Breast epithelium (tissue), 3 donors: ENCODE measurements at regions not wholly inside any gene's neighbourhood (a gene's known extent, or its start where the extent isn't known, plus 50 kb on each side); places are given as distances from the start of the nearest gene placed in this dataset.

Source experiments
- CTCF ChIP-seq, 3 donors: fragments of 450-650 bp; IDR thresholded peaks; one replicate each; pipeline ENCODE4 v1.5.1; 2016 to 2017; ENCODE audit warnings: antibody characterized with exemption in 3 of 3, mild to moderate bottlenecking in 3 of 3, moderate library complexity in 3 of 3
- POLR2A ChIP-seq: fragments of 450-650 bp; IDR thresholded peaks from one replicate; pipeline ENCODE4 v1.6.1; 2016; ENCODE audit warnings: antibody characterized with exemption, mild to moderate bottlenecking, moderate library complexity
- POLR2AphosphoS5 ChIP-seq, 3 donors: sonication (generic); formaldehyde crosslinking; IDR thresholded peaks; one replicate each; pipeline ENCODE4 v1.6.1; 2017; ENCODE audit warnings: antibody characterized with exemption in 3 of 3

- TF ChIP-seq CTCF (IDR thresholded peaks at IDR 0.05) (no peak), POLR2A (no peak), POLR2AphosphoS5 (IDR thresholded peaks at IDR 0.05) (no peak)
Observed at GRCh38 chrX:46216406-46216805, 328.8 kb downstream of the ZNF674 start.
